ENCODE measurements at regions not wholly inside any gene's neighbourhood (a gene's known extent, or its start where the extent isn't known, plus 50 kb on each side); places are given as distances from the start of the nearest gene placed in this dataset.

- no peak overlapping the region for H3K9ac ChIP-seq (ENCODE audit: insufficient read depth in 1 of 2, low read depth in 2 of 2, low read length in 2 of 2)
- no peaks in the 10 kb centered on the region for H4K20me1 ChIP-seq (replicated peaks; ENCODE audit: control insufficient read depth, insufficient read depth, low read length)
- FAIRE-seq = no peak
- no peaks in the 10 kb centered on the region for H3K9me3 ChIP-seq (replicated peaks; ENCODE audit: control insufficient read depth, insufficient read depth, low read depth, low read length)
- no TSS peak for BruUV-seq (replicated peaks)
- no peak for DNase-seq (ENCODE audit: extremely low read depth in 1 of 4, low spot score in 3 of 4)
- POLR2A ChIA-PET = no interaction called here
- no peaks in the 10 kb centered on the region for H3K4me1 ChIP-seq (replicated peaks in 1 of 2; ENCODE audit: control insufficient read depth in 2 of 2, insufficient read depth in 2 of 2, low read length in 2 of 2)
- H3K27ac ChIP-seq (ENCODE audit: extremely low read depth, low read depth, low read length) = no peak overlapping the region
- no peak overlapping the region for H3K4me3 ChIP-seq
- H2AFZ ChIP-seq (ENCODE audit: low read depth, low read length) = no peak overlapping the region
- TF ChIP-seq THRAP3 (IDR thresholded peaks at IDR 0.05; ENCODE audit: borderline replicate concordance) = no peak
- TF ChIP-seq RB1 (IDR thresholded peaks at IDR 0.05; ENCODE audit: low read depth) = no peak
- TF ChIP-seq ZNF224 (CRISPR knock-in tag; IDR thresholded peaks at IDR 0.05) = no peak
- TF ChIP-seq REST (IDR thresholded peaks at IDR 0.05; ENCODE audit: borderline replicate concordance) = no peak
- no peak for TF ChIP-seq REST (CRISPR knock-in tag; IDR thresholded peaks at IDR 0.05; ENCODE audit: low read depth)
- WGBS (ENCODE audit: insufficient coverage, low coverage, missing lambda C conversion rate) = 0% methylated on average over 4 of the region's 4 CpGs
- no peak overlapping the region for H3K4me2 ChIP-seq (ENCODE audit: insufficient read depth, low read length)
- intact Hi-C loops (cut with micrococcal nuclease) (no loop called here), in situ Hi-C loops (cut with MboI) (no loop called here)
- no peaks in the 10 kb centered on the region for H3K79me2 ChIP-seq (ENCODE audit: control insufficient read depth, insufficient read depth, low read length)
- H3K27me3 ChIP-seq (ENCODE audit: control insufficient read depth in 2 of 2, insufficient read depth in 2 of 2, low read length in 2 of 2) = peaks cover 0 to 19% of the 10 kb centered on the region in 2 experiments; a peak in 3 of 5 replicates
- CTCF ChIA-PET (ENCODE audit: low intra/inter-chr PET ratio) = interaction anchor here (0.6 kb wide), 1 partner anchor 391 kb away, joined by 3 read pairs; no protein-coding TSS in a partner anchor
- H3K36me3 ChIP-seq (ENCODE audit: control insufficient read depth, insufficient read depth, low read length) = no peaks in the 10 kb centered on the region
- H3K9me1 ChIP-seq (ENCODE audit: control insufficient read depth, insufficient read depth, low read length) = no peaks in the 10 kb centered on the region
- ATAC-seq = no peak
Measured at GRCh38 chr15:81500081-81500480, 126.1 kb upstream of the TMC3 start.
